ENCODE measurements at regions not wholly inside any gene's neighbourhood (a gene's known extent, or its start where the extent isn't known, plus 50 kb on each side); places are given as distances from the start of the nearest gene placed in this dataset.

- TF ChIP-seq SP2 (tag by site-specific recombination; IDR thresholded peaks at IDR 0.05) (no peak), ZNF121 (tag by site-specific recombination; IDR thresholded peaks at IDR 0.05) (no peak), MZF1 (tag by site-specific recombination; IDR thresholded peaks at IDR 0.05; ENCODE audit: borderline replicate concordance) (no peak), CTCF (tag by site-specific recombination; IDR thresholded peaks at IDR 0.05) (no peak), ZNF701 (tag by site-specific recombination; IDR thresholded peaks at IDR 0.05) (no peak), ZNF747 (tag by site-specific recombination; IDR thresholded peaks at IDR 0.05) (no peak), ZBTB10 (tag by site-specific recombination; IDR thresholded peaks at IDR 0.05) (no peak), ZBTB49 (tag by site-specific recombination; IDR thresholded peaks at IDR 0.05; ENCODE audit: low read depth) (no peak), ZNF549 (tag by site-specific recombination; IDR thresholded peaks at IDR 0.05) (no peak), MYNN (tag by site-specific recombination; IDR thresholded peaks at IDR 0.05; ENCODE audit: borderline replicate concordance) (no peak), ZNF274 (IDR thresholded peaks at IDR 0.05; ENCODE audit: low read length) (no peak), ZNF274 (tag by site-specific recombination; IDR thresholded peaks at IDR 0.05; ENCODE audit: borderline replicate concordance) (no peak), RBAK (tag by site-specific recombination; IDR thresholded peaks at IDR 0.05) (no peak), PRDM2 (tag by site-specific recombination; IDR thresholded peaks at IDR 0.05; ENCODE audit: borderline replicate concordance) (no peak)
These were observed 127.5 kb downstream of the RDH14 start for GRCh38 chr2:18432999-18433398.

Data from HEK293 (cell line).